Adrenal gland (tissue), 9 donors: ENCODE measurements at regions not wholly inside any gene's neighbourhood (a gene's known extent, or its start where the extent isn't known, plus 50 kb on each side); places are given as distances from the start of the nearest gene placed in this dataset.

Source experiments
- DNase-seq, 7 donors: peaks; one replicate each; pipeline ENCODE4 v3.0.0-alpha.2; 2019 to 2020
- H3K27ac ChIP-seq, 5 donors: fragments of 200-600 bp; sonication (generic) in 4 of 5; 1 replicate in 3 of 5; 2 replicates in 2 of 5; pipeline versions ENCODE4 v1.5.1 to v1.8.0; 2016 to 2020; ENCODE audit warnings: mild to moderate bottlenecking in 1 of 5
- H3K27me3 ChIP-seq: fragments of 200-600 bp; 2 replicates; pipeline ENCODE4 v1.8.0; 2021
- H3K36me3 ChIP-seq, 2 donors: fragments of 200-600 bp; replicated peaks in 1 of 2; 1 replicate in 1 of 2; 2 replicates in 1 of 2; pipeline versions ENCODE4 v1.5.1 to v1.8.0; 2018 to 2022
- H3K4me1 ChIP-seq, 2 donors: fragments of 200-600 bp; replicated peaks in 1 of 2; 1 replicate in 1 of 2; 2 replicates in 1 of 2; pipeline versions ENCODE4 v1.5.1 to v1.8.0; 2018 to 2021
- H3K4me3 ChIP-seq, 4 donors: fragments of 200-600 bp; sonication (generic) in 3 of 4; one replicate each; pipeline ENCODE4 v1.5.1; 2016 to 2018
- H3K9me3 ChIP-seq, 3 donors: fragments of 200-600 bp; sonication (generic) in 1 of 3; replicated peaks in 1 of 3; 1 replicate in 2 of 3; 2 replicates in 1 of 3; pipeline versions ENCODE4 v1.5.1 to v1.8.0; 2016 to 2021
- POLR2A ChIP-seq, 2 donors: fragments of 450-650 bp; IDR thresholded peaks; one replicate each; pipeline ENCODE4 v1.6.1; 2017; ENCODE audit warnings: antibody characterized with exemption in 2 of 2, mild to moderate bottlenecking in 2 of 2, moderate library complexity in 1 of 2
- WGBS, 4 donors: extraction: QIAGEN DNeasy Blood & Tissue Kit in 2 of 4; methylation state at CpG; one replicate each; pipeline versions ENCODE4 v1.1.5 to v1.1.7; 2013 to 2017; 5-methylcytosine and 5-hydroxymethylcytosine counted together
- intact Hi-C, 2 donors: fragments of 100-400 bp; cut with DNase I; formaldehyde crosslinking; loops; one replicate each; pipeline versions ENCODE4 v1.14.1 to v1.15.0; 2022 to 2023
- TF ChIP-seq, protein P1 (sequence below), 6 experiments: fragments of 450-650 bp in 4 of 6; fragments of 200-600 bp in 2 of 6; sonication (generic) in 1 of 6; IDR thresholded peaks; 1 replicate in 5 of 6; 2 replicates in 1 of 6; pipeline versions ENCODE4 v1.5.1 to v1.8.0; 2016 to 2021; ENCODE audit warnings: antibody characterized with exemption in 6 of 6, mild to moderate bottlenecking in 2 of 6, moderate library complexity in 1 of 6
- donor health status: healthy with polysubstance abuse.
- donor health status: Bipolar disorder and iron deficiency.
- donor health status: DM: yes; HTN: yes; CAD: no.
- donor health status: DM: no; HTN: no; CAD: no.
- donor health status: DM: no; HTN: no; CAD: no.

DNA sequence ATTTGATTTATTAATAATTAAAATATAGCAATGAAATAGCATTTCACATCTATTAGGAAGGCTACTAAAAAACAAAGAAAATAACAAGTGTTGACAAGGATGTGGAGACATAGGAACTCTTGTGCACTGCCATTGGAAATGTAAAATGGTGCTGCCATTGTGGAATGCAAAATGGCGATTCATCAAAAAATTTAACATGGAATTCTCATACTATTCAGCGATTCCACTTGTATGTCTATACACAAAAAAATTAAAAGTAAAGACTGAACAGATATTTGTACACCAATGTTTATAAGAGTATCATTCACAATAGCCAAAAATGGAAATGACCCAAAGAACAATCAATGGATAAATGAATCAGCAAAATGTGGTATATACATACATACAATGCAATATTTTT lies 101.3 kb upstream of the S1PR1 start:
- WGBS, 4 donors: 94 to 100% (median 96%) methylated on average over 2 of the region's 2 CpGs
- Histone ChIP-seq H3K27me3 (no peaks in the 10 kb centered on the region), H3K27ac (no peak overlapping the region), H3K4me1 (peaks cover 9 to 17% of the 10 kb centered on the region in 2 donors), H3K36me3 (no peaks in the 10 kb centered on the region), H3K4me3 (no peak overlapping the region), H3K9me3 (no peaks in the 10 kb centered on the region)
- DNase-seq: no peak
- intact Hi-C loops: loop anchor here in 1 of 2 donors (10.0 kb wide), 1 partner anchor 99 kb away; the partner anchor contains the start of gene S1PR1
- TF ChIP-seq, protein P1, sequence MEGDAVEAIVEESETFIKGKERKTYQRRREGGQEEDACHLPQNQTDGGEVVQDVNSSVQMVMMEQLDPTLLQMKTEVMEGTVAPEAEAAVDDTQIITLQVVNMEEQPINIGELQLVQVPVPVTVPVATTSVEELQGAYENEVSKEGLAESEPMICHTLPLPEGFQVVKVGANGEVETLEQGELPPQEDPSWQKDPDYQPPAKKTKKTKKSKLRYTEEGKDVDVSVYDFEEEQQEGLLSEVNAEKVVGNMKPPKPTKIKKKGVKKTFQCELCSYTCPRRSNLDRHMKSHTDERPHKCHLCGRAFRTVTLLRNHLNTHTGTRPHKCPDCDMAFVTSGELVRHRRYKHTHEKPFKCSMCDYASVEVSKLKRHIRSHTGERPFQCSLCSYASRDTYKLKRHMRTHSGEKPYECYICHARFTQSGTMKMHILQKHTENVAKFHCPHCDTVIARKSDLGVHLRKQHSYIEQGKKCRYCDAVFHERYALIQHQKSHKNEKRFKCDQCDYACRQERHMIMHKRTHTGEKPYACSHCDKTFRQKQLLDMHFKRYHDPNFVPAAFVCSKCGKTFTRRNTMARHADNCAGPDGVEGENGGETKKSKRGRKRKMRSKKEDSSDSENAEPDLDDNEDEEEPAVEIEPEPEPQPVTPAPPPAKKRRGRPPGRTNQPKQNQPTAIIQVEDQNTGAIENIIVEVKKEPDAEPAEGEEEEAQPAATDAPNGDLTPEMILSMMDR (IDR thresholded peaks at IDR 0.05): no peak
- TF ChIP-seq POLR2A (IDR thresholded peaks at IDR 0.05): no peak

DNA sequence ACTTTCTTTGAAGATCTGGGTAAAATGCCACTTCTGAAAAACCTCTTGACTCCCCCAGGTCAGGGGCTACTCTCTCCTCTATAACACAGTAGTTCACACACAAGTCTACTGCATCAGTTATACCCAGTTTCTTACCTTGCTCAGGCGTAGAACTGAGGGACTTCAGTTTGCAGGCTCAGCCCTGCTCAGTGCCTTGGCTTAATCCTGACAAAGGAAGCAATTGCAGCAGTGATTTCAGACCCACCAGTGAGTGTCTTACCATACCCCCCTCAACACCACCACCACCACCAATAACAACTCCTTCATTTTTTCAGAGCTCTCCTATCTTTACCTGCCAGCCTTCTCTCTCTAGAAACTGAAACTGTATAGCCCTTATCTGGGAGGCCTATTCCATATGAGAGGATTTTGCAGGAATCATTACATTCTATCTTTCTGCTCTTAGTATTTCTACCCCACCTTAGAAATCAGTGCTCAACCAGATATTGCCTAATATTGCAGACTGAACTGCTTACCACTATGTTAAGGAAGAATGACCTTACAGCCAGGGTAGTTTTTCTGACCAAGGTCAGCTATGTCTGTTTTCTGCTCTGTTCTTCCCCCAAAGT lies 105.5 kb upstream of the S1PR1 start:
- Histone ChIP-seq H3K36me3 (no peaks in the 10 kb centered on the region), H3K27ac (no peak overlapping the region), H3K27me3 (no peaks in the 10 kb centered on the region), H3K9me3 (no peaks in the 10 kb centered on the region), H3K4me1 (peaks cover 3 to 9% of the 10 kb centered on the region in 2 donors), H3K4me3 (no peak overlapping the region)
- DNase-seq: no peak
- 93 to 100% (median 97%) methylated on average over 1 of the region's 1 CpG for WGBS, 4 donors
- intact Hi-C loops: loop anchor here in 1 of 2 donors (10.0 kb wide), 1 partner anchor 103 kb away; the partner anchor contains the start of gene S1PR1
- TF ChIP-seq POLR2A (IDR thresholded peaks at IDR 0.05): no peak
- TF ChIP-seq, protein P1 (IDR thresholded peaks at IDR 0.05): no peak

DNA sequence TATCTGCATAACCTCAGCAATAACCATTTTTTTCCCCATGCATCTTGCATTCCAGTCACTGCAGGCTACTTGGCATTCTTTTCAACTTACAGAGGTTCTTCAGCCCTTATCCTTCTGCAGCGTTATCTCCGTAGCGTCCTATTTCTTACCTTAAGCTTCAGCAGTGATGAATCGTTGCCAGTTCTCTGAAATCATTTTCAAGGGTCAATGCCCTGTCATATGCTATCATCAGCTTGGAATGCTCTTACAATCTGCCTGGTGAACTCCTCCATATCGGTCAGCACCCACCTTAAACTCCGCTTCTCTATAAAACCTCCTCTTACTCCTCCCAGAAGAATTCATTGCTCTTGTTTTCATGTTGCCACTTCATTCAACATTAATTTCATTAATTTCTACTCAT lies 105.1 kb upstream of the DPH5 start:
- no peaks in the 10 kb centered on the region for H3K36me3 ChIP-seq
- H3K27ac ChIP-seq: no peak overlapping the region
- TF ChIP-seq POLR2A (IDR thresholded peaks at IDR 0.05): no peak
- TF ChIP-seq, protein P1 (IDR thresholded peaks at IDR 0.05): no peak
- DNase-seq: peak in 1 of 7 donors; percentile 32
- intact Hi-C loops: loop anchor here in 1 of 2 donors (10.0 kb wide), 1 partner anchor 104 kb away; the partner anchor contains the start of gene S1PR1
- H3K4me1 ChIP-seq: peaks cover 0 to 9% of the 10 kb centered on the region in 2 donors
- no peak overlapping the region for H3K4me3 ChIP-seq
- no peaks in the 10 kb centered on the region for H3K27me3 ChIP-seq
- WGBS, 4 donors: 31 to 40% (median 35%) methylated on average over 6 of the region's 6 CpGs
- H3K9me3 ChIP-seq: no peaks in the 10 kb centered on the region

DNA sequence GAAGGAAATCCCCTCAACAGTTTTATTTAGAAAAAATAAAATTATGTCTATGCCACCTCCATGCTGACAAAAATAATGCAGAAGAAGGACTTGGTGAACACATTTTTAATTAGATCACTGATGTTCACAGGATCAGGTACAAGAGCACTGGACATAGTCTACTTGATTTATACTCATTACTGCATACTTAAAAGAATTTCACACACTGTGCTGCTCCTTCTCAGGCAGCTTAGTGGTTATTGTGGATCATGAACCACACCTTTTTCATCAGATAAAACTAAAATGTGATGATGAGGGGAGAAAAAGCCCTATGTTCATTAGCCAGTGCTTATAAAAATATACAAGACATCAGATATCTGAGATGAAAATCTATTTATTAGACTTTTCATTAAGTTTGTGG lies 103.3 kb upstream of the DPH5 start:
- H3K27me3 ChIP-seq: no peaks in the 10 kb centered on the region
- H3K4me1 ChIP-seq: peaks cover 0 to 9% of the 10 kb centered on the region in 2 donors
- no peak for DNase-seq
- no peaks in the 10 kb centered on the region for H3K36me3 ChIP-seq
- intact Hi-C loops: no loop called here
- H3K9me3 ChIP-seq: no peaks in the 10 kb centered on the region
- no peak overlapping the region for H3K4me3 ChIP-seq
- TF ChIP-seq POLR2A (IDR thresholded peaks at IDR 0.05): no peak
- TF ChIP-seq, protein P1 (IDR thresholded peaks at IDR 0.05): no peak
- H3K27ac ChIP-seq: no peak overlapping the region
